SIG-M5 (cell line): ENCODE measurements at regions not wholly inside any gene's neighbourhood (a gene's known extent, or its start where the extent isn't known, plus 50 kb on each side); places are given as distances from the start of the nearest gene placed in this dataset.
"Not testable (repeated sequence)": the region's sequence is repeated elsewhere in the genome, so short reads cannot be mapped to it uniquely, and the experiment has no call there.

Experiments
- DNase-seq: peaks from one replicate; lab custom pipeline; 2025; lab: John Stamatoyannopoulos, UW

DNA sequence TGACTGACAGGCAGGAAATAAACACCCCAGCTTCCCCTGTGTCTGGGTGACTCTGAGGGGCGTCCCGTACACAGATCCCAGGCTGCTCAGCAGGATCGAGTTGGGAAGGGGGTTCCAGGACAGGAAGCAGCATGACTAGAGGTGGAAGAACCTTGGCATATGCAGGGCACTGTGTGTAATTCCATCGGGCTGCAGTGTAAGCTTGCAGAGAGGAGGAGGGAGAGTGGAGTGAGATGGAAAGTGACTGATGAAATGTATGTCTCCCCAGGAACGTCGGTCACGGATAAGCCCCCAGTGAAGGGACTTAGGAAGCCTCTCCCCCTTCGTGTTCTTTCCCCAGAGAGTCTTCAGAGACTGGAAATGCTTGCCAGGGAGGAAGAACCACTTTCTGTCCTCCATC is 198.4 kb upstream of the SULF2 start:
- DNase-seq, result not testable (repeated sequence)

DNA sequence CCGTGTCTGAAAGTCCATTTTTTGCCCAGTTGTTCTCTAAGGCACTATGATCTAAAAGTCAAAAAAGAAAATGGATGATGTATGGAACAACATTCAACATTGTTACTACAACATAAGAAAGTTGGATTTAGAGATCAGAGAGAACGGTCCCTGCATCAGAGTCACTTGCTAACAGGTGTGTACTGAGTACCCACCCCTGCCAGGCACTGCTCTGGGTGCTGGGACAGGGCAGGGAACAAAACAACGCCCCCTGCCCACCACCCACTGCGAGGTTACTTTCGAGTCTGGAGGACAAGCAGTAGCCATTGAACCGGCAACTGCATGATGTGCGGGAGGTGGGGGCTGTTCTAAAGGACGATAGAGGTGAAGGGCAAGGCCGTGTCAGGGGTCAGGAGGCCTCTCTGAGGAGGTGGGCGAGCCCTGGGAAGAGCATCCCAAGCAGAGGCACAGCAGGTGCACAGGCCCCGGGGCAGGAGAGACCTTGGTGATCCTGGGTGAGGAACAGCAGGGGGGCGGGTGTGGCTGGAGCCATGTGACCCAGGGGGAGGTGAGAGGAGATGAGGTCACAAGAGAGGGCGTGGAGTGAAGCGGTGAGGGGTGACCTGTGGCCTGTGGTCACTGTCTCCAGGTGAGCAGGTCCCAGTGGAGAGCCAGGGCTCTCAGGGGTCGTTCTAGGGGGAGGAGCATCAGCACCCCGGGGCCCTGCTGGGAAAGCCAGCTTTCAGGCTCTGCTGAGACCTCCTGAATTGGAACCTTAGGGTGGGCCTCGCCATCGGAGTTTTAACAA is 197.5 kb upstream of the SULF2 start:
- DNase-seq, result no peak

DNA sequence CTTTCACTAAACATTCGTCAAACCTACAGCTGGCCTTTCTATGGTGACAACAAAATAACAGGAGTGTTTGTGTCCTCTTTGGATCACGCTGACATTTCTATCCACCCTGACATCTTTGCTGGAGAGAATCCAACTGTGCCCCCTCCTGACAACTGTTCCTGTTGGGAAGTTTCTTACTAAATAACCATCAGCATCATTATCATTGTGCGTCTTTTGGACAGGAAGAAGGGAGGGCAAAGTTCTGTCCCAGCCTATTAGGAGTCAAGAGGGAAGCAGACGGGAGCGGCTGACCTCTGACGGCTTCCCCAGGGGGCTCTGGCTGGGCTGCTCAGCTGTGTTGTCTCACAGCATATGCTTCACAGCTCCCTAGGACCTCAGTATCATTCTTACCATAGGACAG is 195.9 kb upstream of the SULF2 start:
- no peak for DNase-seq

DNA sequence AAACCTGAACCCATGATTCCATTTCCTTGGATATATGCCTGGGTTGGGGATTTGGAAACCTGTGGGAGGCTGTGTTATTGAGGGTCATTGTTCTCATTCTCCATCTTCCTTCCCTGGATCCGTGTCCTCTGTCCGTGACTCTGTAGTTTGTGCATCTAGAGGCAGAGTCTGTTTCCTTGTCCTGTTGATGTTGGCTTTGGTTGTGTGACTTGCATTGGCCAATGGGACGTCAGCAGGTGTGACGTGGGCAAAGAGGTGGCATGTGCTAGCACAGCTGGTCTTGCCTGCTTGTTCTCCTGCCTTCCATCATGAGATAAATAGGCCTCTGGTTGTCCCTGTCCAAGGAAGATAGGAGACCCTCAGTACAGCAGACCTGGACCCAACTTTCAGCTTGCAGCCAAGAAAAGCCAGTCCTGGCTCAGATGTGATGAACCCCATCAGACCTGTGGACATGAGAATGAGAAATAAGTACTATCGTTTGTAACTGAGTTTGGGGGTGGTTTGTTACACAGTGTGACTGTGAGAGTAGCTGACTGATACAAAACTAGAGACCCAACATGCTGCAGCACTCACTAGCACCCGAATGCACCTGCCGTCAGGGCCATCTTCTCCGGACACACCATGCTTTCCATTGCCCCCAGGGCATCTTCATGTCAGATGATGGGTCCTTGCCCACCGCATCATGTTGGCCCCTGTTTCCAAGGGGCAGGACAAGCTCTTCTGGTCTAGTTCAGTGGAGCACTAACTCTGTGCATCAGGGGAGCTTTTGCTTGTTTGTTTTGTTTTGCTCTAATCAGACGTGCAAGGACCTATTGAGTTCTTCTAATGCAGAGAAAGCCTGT is 195.3 kb upstream of the SULF2 start:
- no peak for DNase-seq

DNA sequence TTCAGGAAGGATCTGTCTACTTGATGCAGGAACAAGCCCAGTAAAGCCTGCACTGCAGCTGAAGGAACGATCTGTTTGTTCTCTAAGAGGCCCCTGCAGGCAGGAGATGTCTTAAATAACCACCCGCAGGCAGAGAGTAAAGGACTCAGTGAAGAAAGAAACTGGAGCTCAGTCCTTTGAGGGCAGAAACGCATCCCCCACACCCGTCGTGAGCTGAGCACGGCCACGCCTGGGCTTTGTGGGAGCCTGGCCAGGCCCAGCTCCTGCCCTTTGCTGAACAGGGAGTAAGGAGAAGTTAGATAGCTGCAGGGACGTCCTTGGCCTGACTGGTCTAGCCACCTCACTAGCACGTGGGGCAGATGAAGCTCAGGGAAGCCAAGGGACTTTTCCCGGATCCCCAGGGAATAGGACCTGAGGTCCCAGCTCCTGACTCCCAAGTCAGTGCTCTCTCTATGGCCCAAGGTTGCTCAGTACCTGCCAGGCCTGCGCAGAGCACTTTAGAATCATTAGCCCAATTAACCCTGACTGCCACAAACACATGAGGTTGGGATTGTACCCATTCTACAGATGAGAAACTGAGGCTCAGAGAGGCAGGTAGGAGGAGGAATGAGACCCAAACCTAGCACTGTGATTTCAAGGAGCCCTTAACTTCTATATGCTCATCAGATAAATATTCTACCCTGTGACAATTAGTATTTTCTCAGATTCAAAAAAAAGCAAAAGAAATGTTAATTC is 194.2 kb upstream of the SULF2 start:
- not testable (repeated sequence) for DNase-seq

DNA sequence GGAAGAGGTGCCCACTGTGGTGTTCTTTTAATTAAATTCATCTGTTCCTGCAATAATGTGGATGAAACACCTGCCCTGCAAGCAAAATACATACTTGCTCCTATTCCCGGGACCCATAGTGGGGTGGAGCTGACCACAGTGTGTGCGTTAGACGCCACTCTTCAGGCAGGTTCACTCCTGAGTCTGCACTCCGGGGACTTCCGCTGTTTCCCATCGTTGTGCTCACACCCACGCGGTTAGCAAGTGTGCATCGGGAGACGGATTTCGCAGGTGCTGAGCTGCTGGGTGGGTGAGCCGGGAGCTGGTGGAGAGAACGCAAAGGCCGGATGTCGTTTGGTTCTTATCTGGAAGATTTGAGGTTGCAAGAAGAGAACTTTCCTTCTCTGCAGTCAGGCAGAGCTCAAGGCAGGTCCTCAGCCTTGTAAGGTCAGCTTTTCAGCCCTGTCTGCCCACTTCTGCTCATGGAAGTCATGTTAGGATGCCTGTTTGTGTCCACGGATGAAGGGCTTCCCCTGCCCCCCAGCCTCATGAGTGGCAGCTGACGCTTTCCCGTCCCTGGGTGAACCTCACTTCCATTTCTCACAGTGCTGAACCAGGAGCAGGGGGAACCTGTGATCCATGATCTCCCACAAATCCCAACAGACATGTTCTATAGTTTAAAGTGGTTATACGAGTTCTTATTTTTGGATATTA is 193.3 kb upstream of the SULF2 start:
- DNase-seq, result not testable (repeated sequence)

DNA sequence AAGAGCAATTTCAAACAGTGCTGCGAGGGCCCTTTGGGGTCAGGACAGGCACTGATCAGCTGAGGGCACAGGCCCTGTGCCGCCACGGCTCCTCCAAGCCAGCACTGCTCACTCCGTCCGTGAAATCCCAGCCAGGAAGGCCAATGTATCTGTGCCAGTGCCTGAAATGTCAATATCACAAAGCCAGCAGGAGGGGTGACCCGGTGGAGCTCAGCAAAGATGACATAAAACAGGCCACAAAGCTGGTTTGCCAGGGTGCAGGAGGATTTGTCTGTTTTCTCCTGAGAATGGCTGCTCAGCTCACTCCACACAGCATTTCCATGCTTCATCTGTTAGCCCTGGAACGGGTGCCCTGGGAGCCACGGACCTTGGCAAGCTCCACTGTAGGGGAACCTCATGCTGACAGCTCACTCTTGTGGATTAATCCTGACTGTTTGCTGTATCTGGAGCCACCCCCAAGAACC is 192.5 kb upstream of the SULF2 start:
- not testable (repeated sequence) for DNase-seq

DNA sequence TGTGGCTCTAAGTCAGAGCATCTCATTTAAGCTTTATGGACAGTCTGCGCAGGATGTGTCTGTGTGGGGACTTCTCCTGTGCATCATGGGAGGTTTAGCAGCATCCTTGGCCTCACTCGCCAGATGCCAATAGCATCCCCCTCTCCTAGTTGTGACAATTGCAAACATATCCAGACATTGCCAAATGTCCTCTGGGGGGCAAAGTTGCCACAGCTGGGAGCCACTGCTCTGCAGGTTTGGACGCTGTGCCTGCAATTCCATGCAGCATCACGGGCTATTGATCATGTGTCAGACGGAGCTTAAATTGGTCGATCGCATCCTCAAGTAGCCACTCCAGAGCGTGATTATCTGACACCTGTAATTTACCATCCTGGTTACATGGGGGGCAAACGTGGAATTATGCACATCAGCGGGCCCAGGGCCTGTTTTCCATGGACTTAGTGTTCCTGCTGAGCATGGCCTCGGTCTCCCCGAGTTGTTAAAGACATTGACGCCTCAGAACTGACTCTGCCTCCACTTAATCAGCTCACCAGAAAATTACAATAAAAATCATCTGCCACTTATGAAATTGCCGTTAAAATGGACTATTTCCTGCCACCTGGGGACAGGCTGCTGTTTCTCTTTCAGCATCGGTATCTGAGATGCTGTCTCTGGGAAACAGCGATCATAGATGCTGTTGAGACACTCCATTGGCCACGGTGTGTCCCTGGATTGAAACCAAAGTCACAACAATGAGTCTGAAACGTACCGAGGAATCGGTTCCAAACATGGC is 191.9 kb upstream of the SULF2 start:
- not testable (repeated sequence) for DNase-seq

DNA sequence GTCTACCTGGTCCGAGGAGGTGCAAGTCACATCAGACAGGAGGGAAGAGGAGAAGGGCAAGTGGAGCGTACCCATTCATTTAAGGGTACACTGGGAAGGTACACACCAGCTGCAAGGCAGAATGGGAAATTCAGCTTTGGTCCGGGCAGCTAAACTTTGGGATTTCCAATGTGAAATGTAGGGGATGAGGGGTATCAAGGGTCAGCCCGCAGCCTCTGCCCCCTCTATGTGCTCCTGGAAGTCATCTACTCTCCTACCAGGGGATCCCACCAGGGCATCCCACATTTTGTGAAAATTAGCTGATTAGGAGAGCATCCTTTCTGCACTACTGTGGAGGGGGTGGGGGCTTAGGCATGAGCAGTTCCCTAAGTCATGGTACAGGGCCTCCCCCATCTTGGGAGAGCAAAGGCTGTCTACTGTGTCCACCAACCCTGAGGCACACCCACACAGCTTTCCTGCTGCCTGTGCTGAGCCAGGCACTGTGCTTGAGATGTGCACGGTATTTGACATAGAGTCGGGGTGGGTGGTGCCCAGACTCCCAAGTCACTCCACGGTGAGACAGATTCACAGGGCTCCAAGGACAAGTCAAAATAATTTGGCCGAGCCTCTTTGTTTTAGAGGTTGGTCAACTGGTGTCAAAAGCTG is 189.1 kb upstream of the SULF2 start:
- DNase-seq, result no peak

DNA sequence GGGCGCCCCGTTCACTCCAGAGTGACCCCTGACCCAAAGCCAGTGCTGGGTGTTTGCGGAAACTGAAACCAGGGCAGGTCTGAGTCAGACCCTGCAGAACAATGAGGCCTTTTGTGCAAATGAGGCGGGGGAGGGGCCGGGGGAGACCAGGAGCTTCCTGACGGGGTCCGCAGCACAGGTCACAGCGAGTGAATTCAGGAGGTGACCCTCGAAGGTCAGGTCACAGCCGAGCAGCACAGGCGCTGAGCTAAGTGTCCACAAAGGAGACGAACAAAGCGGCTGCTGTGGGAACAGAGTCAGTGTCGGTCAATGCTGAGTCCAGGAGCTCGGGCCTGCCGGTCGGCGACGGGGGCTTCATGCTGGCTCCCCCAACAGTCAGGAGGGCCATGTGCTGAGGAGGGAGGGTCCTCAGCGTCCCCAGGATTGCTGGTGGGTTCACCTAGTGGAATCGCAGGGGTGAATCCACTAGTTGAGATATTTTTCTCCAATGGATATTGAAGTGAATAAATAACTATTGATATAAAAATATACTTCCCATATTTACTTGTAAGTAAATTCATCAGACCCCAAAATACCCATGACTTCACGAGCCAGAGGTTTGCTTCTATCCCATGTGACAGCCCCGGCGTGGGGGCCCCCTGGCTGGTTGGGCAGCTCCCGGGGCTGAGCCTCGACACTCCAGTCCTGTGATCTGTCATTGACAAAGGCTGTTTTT is 188.4 kb upstream of the SULF2 start:
- no peak for DNase-seq

DNA sequence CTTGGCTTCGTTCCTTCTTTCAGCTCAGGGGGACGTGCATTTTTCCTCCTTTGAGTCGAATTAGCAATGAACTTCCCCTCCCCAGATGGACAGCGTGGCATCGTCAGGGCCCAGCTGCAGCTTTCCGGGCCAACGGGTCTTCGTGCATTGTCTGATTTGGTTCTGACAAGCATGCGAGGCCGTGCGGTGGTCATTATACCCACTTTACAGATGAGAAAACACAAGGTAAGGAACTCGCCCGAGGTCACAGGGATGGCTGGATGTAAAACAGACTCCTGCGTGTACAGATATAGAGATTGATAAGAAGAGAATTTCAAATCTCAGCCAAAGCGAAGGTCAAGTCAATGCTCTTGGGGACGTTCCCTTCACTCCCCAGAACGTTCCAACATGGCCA is 187.6 kb upstream of the SULF2 start:
- DNase-seq, result no peak

DNA sequence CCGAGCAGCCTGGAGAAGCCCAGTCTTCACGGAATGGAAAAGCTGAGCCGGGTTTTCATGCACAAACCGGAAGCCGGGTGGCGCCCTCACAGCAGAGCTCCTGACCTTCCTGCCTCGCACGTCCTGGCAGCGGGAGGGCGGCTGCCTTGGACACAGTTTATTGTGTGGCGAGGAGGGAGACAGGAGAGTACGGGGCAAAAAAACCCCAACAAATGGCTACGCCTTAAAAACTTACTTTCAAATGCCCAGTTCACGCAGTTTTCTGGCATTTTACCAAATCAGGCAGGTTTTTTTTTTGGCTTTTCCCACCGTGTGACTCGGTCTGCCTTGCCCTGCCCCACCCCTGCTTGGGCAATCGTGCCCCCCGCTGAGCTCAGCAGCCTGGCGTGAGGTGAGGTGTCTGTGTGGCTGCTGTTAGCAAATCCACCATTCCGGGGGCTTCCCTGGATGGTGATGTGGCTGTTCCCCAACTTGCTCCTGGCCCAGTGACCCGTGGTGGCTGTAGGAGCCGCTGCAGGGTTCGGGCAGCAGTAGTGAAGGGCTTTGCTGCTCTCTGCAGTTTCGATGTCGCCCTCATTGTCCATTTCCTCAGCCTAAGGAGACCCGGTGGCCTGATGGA is 187.1 kb upstream of the SULF2 start:
- not testable (repeated sequence) for DNase-seq

DNA sequence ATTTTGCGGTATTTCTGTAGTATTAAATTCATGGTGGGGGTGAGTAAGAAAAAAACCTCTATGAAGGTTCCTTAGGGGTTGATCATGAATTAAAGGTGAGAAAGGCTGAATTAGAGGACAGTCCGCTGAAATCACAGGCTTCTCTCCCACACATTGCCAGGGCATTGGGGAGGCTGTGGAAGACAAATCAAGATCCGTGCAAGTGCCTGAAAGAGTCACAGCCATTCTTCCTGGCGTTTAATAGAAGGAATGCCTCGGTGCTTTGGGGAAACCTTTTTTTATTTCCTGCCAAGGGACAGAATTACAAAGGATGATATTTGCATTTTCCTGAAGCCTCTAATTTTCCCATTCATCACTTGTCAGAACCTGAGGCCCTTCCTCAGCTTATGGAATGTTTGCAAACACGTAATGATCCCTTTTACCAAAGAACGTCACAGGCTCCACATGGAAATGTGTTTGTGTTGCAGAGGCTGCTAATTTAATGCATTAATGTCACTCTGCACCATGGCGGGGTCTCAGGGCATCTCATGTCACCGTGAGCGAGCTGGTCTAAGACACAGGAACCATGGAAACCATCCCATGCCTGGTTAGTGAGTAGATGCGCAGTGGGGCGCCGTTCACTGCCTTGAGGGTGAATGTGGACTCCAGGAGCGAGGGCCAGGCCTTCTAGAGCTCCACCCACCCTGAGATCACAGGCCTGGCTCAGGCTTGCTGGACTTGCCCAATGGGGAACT is 185.9 kb upstream of the SULF2 start:
- no peak for DNase-seq

DNA sequence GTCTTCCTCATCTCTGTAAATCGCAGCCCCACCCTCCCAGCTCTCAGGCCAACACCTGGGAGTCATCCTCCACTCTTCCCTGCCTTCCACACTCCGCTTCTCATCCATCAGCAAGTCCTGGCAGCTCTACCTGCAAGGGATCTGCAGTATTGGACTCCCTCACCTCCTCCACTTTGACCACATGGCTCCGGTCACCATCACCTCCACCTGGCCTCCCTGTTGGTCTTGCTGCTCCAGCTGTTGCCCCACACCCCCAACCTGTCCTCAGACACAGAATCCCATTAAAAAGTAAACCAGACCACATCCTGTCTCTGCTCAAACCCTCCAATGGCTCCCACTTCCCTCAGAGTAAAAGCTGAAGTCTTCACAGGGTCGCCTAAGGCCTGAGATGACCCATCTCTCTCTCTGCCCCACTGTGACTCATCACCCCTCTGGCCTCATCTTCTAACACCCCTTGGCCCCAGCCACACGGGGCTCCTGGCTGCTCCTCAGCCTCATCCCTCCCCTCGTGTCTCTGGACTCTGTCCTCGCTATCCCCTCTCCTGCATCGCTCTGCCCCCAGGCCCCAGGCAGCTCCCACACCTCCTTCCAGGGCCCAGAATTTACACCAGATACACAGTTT is 185.1 kb upstream of the SULF2 start:
- no peak for DNase-seq

DNA sequence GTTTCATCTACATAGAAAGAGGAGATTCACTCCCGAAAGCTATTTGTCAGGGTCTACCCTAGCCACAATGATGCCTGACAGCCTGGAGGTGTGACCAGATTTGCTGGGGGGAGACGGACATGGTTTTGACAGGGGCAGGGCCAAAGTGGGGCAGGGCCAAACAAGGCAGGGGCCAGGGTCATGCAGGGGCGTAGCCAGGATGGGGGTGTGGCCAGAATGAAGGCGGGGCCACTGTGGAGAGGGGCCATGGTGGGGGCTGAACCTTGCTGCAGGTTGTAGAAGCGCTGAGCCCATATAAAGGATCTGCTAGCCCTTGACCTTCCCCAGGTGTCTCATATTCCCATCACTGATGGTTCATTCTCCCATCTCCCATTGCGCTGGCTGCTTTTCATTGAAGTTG is 184.1 kb upstream of the SULF2 start:
- DNase-seq, result no peak

DNA sequence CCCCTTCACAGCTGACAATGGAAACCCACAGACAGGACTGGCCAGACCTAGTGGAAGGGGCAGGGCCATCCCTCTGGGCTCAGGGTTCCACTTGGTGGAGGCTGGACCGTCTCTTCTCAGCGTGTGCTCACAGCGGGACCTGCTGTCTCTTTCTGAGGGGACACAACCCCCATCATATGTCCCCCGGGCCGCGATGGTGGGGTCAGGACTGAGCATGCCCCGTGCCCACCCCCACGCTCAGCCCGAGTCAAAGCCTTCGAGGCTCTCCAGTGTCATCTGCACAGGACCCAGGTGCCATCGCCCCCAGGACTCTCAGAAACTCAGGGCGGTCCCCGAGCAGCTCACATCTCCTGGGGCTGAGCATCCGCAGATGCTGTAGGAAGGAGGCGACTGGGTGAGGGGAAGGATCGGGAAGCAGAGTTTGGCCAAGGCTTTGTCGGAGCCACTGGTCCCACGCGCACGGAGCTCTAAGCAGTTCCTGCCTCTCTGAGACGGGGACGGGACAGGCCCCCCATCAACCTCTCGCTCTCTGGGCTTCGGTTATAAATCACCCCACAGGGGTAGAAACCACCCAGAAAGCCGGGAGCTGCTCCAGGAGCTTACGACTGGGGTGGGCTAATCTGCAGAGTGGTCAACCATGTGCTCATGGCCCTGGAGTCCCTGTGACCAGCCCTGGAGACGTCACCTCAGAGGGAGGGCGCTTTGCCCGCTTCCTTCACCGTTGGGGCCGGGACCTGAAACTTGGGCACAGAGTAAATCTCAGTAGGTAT is 183.4 kb upstream of the SULF2 start:
- DNase-seq, result no peak

DNA sequence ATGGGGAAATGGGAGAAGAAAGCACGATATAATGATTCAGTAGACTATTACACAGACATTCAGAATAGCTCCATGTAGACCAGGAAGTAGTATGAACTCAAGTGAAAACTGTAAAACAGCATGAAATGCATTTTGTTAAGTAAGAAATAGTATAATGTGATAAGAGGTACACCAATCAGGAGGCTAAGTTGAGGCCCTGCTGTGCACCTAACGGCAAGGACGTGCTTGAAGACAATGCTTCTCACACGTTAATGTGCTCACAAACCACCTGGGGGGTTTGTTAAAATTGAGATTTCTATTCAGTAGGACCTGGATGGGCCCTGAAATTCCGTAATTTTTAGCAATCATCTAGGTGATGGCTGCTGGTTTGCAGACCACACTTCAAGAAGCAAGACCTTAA is 178.9 kb upstream of the SULF2 start:
- no peak for DNase-seq

DNA sequence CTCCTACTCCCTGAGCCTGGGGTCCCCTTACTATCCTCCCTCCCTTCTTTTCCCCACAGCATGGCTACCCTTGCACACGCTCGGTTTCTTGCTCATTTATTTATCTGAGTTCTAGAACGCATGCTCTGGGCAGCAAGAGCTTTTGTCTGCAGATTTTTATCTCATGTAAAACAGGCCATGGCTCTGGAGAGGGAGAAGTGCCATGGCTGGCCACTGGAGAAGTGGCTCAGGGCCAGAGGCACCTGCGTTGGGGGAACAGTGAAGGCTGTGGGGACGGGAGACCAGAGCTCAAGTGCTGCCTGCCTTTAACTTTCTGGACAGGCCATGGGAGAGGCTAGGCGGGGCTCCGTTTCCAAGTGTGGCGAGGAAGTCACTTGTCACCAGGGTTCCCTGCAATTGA is 177.7 kb upstream of the SULF2 start:
- no peak for DNase-seq
